Heart right ventricle (tissue), 16 donors: ENCODE measurements at regions not wholly inside any gene's neighbourhood (a gene's known extent, or its start where the extent isn't known, plus 50 kb on each side); places are given as distances from the start of the nearest gene placed in this dataset.

ENCODE experiments used
- ATAC-seq, 8 donors: fragments of 200-7000 bp; cut with Tn5 transposase; one replicate each; pipeline ENCODE4 v1.9.1; 2020; ENCODE audit warnings: mild to moderate bottlenecking in 8 of 8, moderate library complexity in 8 of 8, moderate number of reproducible peaks in 1 of 8
- DNase-seq, 2 donors: peaks; one replicate each; pipeline ENCODE4 v3.0.0-alpha.2; 2020
- H3K27ac ChIP-seq, 10 donors: fragments of 200-600 bp; sonication (generic) in 2 of 10; one replicate each; pipeline versions ENCODE4 v1.5.0 to v1.8.0; 2020 to 2022; ENCODE audit warnings: mild to moderate bottlenecking in 3 of 10
- H3K27me3 ChIP-seq, 7 donors: fragments of 200-600 bp; one replicate each; pipeline ENCODE4 v1.8.0; 2021 to 2022; ENCODE audit warnings: mild to moderate bottlenecking in 2 of 7
- H3K36me3 ChIP-seq, 9 donors: fragments of 200-600 bp; sonication (generic) in 1 of 9; one replicate each; pipeline versions ENCODE4 v1.5.0 to v1.8.0; 2020 to 2022; ENCODE audit warnings: mild to moderate bottlenecking in 2 of 9
- H3K4me1 ChIP-seq, 9 donors: fragments of 200-600 bp; sonication (generic) in 1 of 9; one replicate each; pipeline versions ENCODE4 v1.5.0 to v1.8.0; 2020 to 2022; ENCODE audit warnings: mild to moderate bottlenecking in 4 of 9
- H3K4me3 ChIP-seq, 10 donors: fragments of 200-600 bp; sonication (generic) in 2 of 10; one replicate each; pipeline versions ENCODE4 v1.5.0 to v1.8.0; 2020 to 2022; ENCODE audit warnings: mild to moderate bottlenecking in 7 of 10, moderate library complexity in 2 of 10
- H3K9me3 ChIP-seq, 11 donors: fragments of 200-600 bp in 10 of 11; sonication (generic) in 2 of 11; one replicate each; pipeline versions ENCODE4 v1.5.0 to v1.8.0; 2013 to 2022; ENCODE audit warnings: mild to moderate bottlenecking in 2 of 11, control low read depth in 1 of 11, moderate library complexity in 1 of 11
- CTCF ChIP-seq, 9 donors: fragments of 200-600 bp; sonication (generic) in 2 of 9; IDR thresholded peaks; one replicate each; pipeline versions ENCODE4 v1.5.0 to v1.8.0; 2021 to 2022; ENCODE audit warnings: antibody characterized with exemption in 9 of 9, mild to moderate bottlenecking in 5 of 9, moderate library complexity in 1 of 9
- WGBS, 2 donors: extraction: QIAGEN DNeasy Blood & Tissue Kit; methylation state at CpG; one replicate each; pipeline ENCODE4 v1.1.7; 2013; ENCODE audit warnings: inconsistent platforms in 1 of 2; 5-methylcytosine and 5-hydroxymethylcytosine counted together
- intact Hi-C, 10 donors: fragments of 100-400 bp; cut with DNase I; formaldehyde crosslinking; loops; one replicate each; pipeline versions ENCODE4 v1.11.1 to v1.14.2; 2022
- donor health status: Arrhythmogenic right ventricular cardiomyopathy.
- donor health status: ischemic (EF 13 %, LVEDD 7.1; RV severe dilation, severe dysfunction).
- donor health status: healthy with polysubstance abuse.
- donor health status: DM: no; HTN: yes; CAD: no.
- donor health status: DM: no; HTN: no; CAD: no.
- donor health status: ischemic (EF 25% LVEDD 6.9; RV normal size, moderate dysfunction).
- donor health status: ischemic (EF 25% LVEDD 5.7; RV mildly dilated, moderate dysfunction).
- donor health status: healthy.
- donor health status: DM: yes; HTN: yes; CAD: no.
- donor health status: Ischemic cardiomyopathy.
- donor health status: ischemic (EF 35%, LVEDD 5.7; RV mildly dilated, moderate dysfunction).
- donor health status: nonischemic (EF 11% LVEDD 7.7; RV severe dilation, severe dysfunction).
- donor health status: DM: yes; HTN: yes; CAD: no.
- donor health status: PGD.
- donor health status: ischemic (EF 29% LVEDD 5.4; RV normal size, mild dysfunction).
- donor health status: nonischemic (EF 23%, LVEDD 6.1; RV moderate dilation, normal function).

GRCh38 chr14:84566109-84566508, 963.8 kb upstream of the FLRT2 start:
- Histone ChIP-seq H3K27me3 (no peaks in the 10 kb centered on the region), H3K9me3 (peaks cover 0 to 9% (median 0%) of the 10 kb centered on the region in 11 donors), H3K36me3 (no peaks in the 10 kb centered on the region), H3K4me3 (no peak overlapping the region), H3K4me1 (no peaks in the 10 kb centered on the region), H3K27ac (no peak overlapping the region)
- intact Hi-C loops, result no loop called here
- no peak for TF ChIP-seq CTCF (IDR thresholded peaks at IDR 0.05)
- ATAC-seq, result no peak
- 90 to 93% methylated on average over 6 of the region's 6 CpGs for WGBS, 2 donors
- no peak for DNase-seq

- DNase-seq (no peak), ATAC-seq (no peak)
- Histone ChIP-seq H3K27ac (no peak overlapping the region), H3K9me3 (no peaks in the 10 kb centered on the region), H3K4me3 (no peak overlapping the region), H3K4me1 (no peaks in the 10 kb centered on the region), H3K27me3 (no peaks in the 10 kb centered on the region), H3K36me3 (no peaks in the 10 kb centered on the region)
- intact Hi-C loops, result no loop called here
- no peak for TF ChIP-seq CTCF (IDR thresholded peaks at IDR 0.05)
These were observed 954.3 kb upstream of the FLRT2 start for GRCh38 chr14:84575681-84576080.

- no peak overlapping the region for H3K27ac ChIP-seq
- intact Hi-C loops, result no loop called here
- DNase-seq (no peak), ATAC-seq (no peak)
- no peak for TF ChIP-seq CTCF (IDR thresholded peaks at IDR 0.05)
- 99% methylated on average over 3 of the region's 3 CpGs for WGBS, 2 donors
- no peaks in the 10 kb centered on the region for H3K27me3 ChIP-seq
- no peaks in the 10 kb centered on the region for H3K4me1 ChIP-seq
- H3K4me3 ChIP-seq, result no peak overlapping the region
- H3K36me3 ChIP-seq, result no peaks in the 10 kb centered on the region
- H3K9me3 ChIP-seq, result no peaks in the 10 kb centered on the region
These were observed 950.7 kb upstream of the FLRT2 start for GRCh38 chr14:84579292-84579691.

- ATAC-seq (no peak), DNase-seq (no peak)
- peaks cover 0 to 4% (median 0%) of the 10 kb centered on the region in 11 donors for H3K9me3 ChIP-seq
- intact Hi-C loops, result no loop called here
- H3K27me3 ChIP-seq, result no peaks in the 10 kb centered on the region
- TF ChIP-seq CTCF (IDR thresholded peaks at IDR 0.05), result no peak
- H3K4me1 ChIP-seq, result no peaks in the 10 kb centered on the region
- H3K36me3 ChIP-seq, result no peaks in the 10 kb centered on the region
- no peak overlapping the region for H3K4me3 ChIP-seq
- H3K27ac ChIP-seq, result no peak overlapping the region
These were observed 948.9 kb upstream of the FLRT2 start for GRCh38 chr14:84581041-84581440.

- WGBS, 2 donors, result 91% methylated on average over 1 of the region's 1 CpG
These were observed 945.4 kb upstream of the FLRT2 start for GRCh38 chr14:84584511-84584910.

More at GRCh38 chr14:84584511-84584910, 945.4 kb upstream of the FLRT2 start:
- Histone ChIP-seq H3K4me3 (no peak overlapping the region), H3K27me3 (no peaks in the 10 kb centered on the region), H3K4me1 (no peaks in the 10 kb centered on the region), H3K27ac (no peak overlapping the region), H3K9me3 (peaks cover 0 to 8% (median 0%) of the 10 kb centered on the region in 11 donors), H3K36me3 (no peaks in the 10 kb centered on the region)
- no peak for TF ChIP-seq CTCF (IDR thresholded peaks at IDR 0.05)
- intact Hi-C loops, result no loop called here
- no peak for ATAC-seq
- DNase-seq, result no peak
